IMR-90 (cell line): ENCODE measurements at regions not wholly inside any gene's neighbourhood (a gene's known extent, or its start where the extent isn't known, plus 50 kb on each side); places are given as distances from the start of the nearest gene placed in this dataset.

ENCODE experiments used
- ATAC-seq: fragments of 200-7000 bp; cut with Tn5 transposase; 2 replicates; pipeline ENCODE4 v1.9.1; 2020; ENCODE audit warnings: low read depth, mild to moderate bottlenecking, moderate library complexity
- BruUV-seq: library from RNA; stranded (reverse); fragments of 400-500 nt; replicated peaks from 2 replicates; lab custom pipeline; 2021; lab: Mats Ljungman, UMichigan
- CTCF ChIA-PET: fragments of 300-600 bp; formaldehyde crosslinking; extraction: SDS; loops from one replicate; lab custom pipeline; 2021; ENCODE audit warnings: antibody characterized with exemption; lab: Yijun Ruan, JAX
- POLR2A ChIA-PET: fragments of 300-600 bp; sonication (Branson Sonifier 250); formaldehyde crosslinking; loops from one replicate; lab custom pipeline; 2022; ENCODE audit warnings: antibody characterized with exemption; ENCODE audit not compliant: unreplicated experiment; lab: Charles Lee
- DNase-seq: peaks from one replicate; pipeline ENCODE4 v3.0.0; 2013
- H2AFZ ChIP-seq: replicated peaks from 2 replicates; pipeline ENCODE3; 2013; ENCODE audit warnings: low read length, mild to moderate bottlenecking; ENCODE audit not compliant: poor library complexity
- H2AK5ac ChIP-seq: 2 replicates; pipeline ENCODE4 v1.6.1; 2013; ENCODE audit warnings: low read depth, low read length, inconsistent platforms
- H2AK9ac ChIP-seq: replicated peaks from 2 replicates; pipeline ENCODE3; 2013; ENCODE audit warnings: mild to moderate bottlenecking, low read depth, low read length, moderate library complexity; ENCODE audit not compliant: poor library complexity
- H2BK120ac ChIP-seq: 2 replicates; pipeline ENCODE4 v1.6.1; 2013; ENCODE audit warnings: low read depth, low read length, inconsistent platforms
- H2BK15ac ChIP-seq: 3 replicates; pipeline ENCODE4 v1.6.1; 2013; ENCODE audit warnings: low read depth, low read length, inconsistent platforms
- H2BK20ac ChIP-seq: 2 replicates; pipeline ENCODE4 v1.6.1; 2013; ENCODE audit warnings: low read depth, mild to moderate bottlenecking, inconsistent platforms, low read length, moderate library complexity
- H2BK5ac ChIP-seq: 2 replicates; pipeline ENCODE4 v1.6.1; 2013; ENCODE audit warnings: mild to moderate bottlenecking, low read depth, low read length, inconsistent platforms; ENCODE audit not compliant: poor library complexity, severe bottlenecking
- H3K14ac ChIP-seq: replicated peaks from 2 replicates; pipeline ENCODE4 v1.6.1; 2013; ENCODE audit warnings: low read depth, low read length, inconsistent platforms
- H3K18ac ChIP-seq: 2 replicates; pipeline ENCODE4 v1.6.1; 2013; ENCODE audit warnings: low read depth, low read length, control low read depth
- H3K23ac ChIP-seq: 2 replicates; pipeline ENCODE4 v1.6.1; 2013; ENCODE audit warnings: low read depth, low read length, inconsistent platforms
- H3K27ac ChIP-seq: 2 replicates; pipeline ENCODE4 v1.5.1; 2013; ENCODE audit warnings: mild to moderate bottlenecking, control low read depth, low read length; ENCODE audit not compliant: insufficient read depth
- H3K27me3 ChIP-seq: 2 replicates; pipeline ENCODE4 v1.6.1; 2013; ENCODE audit warnings: low read length; ENCODE audit not compliant: control insufficient read depth, insufficient read depth
- H3K36me3 ChIP-seq: 2 replicates; pipeline ENCODE4 v1.6.1; 2013; ENCODE audit warnings: low read length, mixed read lengths; ENCODE audit not compliant: control insufficient read depth, insufficient read depth
- H3K4ac ChIP-seq: 2 replicates; pipeline ENCODE4 v1.6.1; 2013; ENCODE audit warnings: low read depth, low read length, inconsistent platforms
- H3K4me1 ChIP-seq: 2 replicates; pipeline ENCODE4 v1.6.1; 2013; ENCODE audit warnings: low read length, mixed read lengths; ENCODE audit not compliant: control insufficient read depth, insufficient read depth
- H3K4me2 ChIP-seq: 2 replicates; pipeline ENCODE4 v1.6.1; 2013; ENCODE audit warnings: low read depth, mild to moderate bottlenecking, control low read depth, low read length, moderate library complexity
- H3K4me3 ChIP-seq: 2 replicates; pipeline ENCODE4 v1.5.1; 2013; ENCODE audit warnings: low read depth, mild to moderate bottlenecking, control low read depth, low read length, moderate library complexity; ENCODE audit not compliant: insufficient read depth
- H3K56ac ChIP-seq: 2 replicates; pipeline ENCODE4 v1.6.1; 2013; ENCODE audit warnings: low read length, inconsistent platforms; ENCODE audit not compliant: insufficient read depth; ENCODE audit errors: extremely low read depth
- H3K79me1 ChIP-seq, 2 experiments: 2 replicates each; pipeline ENCODE4 v1.6.1; 2013; ENCODE audit warnings: low read length in 2 of 2, inconsistent platforms in 1 of 2, low read depth in 1 of 2
- H3K9ac ChIP-seq: 2 replicates; pipeline ENCODE4 v1.6.1; 2013; ENCODE audit warnings: low read depth, low read length, control low read depth
- H3K9me1 ChIP-seq: 2 replicates; pipeline ENCODE4 v1.6.1; 2013; ENCODE audit warnings: low read length, inconsistent platforms; ENCODE audit not compliant: insufficient read depth
- H3K9me3 ChIP-seq: 2 replicates; pipeline ENCODE4 v1.6.1; 2013; ENCODE audit warnings: low read length; ENCODE audit not compliant: control insufficient read depth, insufficient read depth
- H4K20me1 ChIP-seq: 2 replicates; pipeline ENCODE4 v1.6.1; 2013; ENCODE audit warnings: low read length, inconsistent platforms; ENCODE audit not compliant: insufficient read depth
- H4K5ac ChIP-seq: 2 replicates; pipeline ENCODE4 v1.6.1; 2013; ENCODE audit warnings: mild to moderate bottlenecking, low read depth, low read length, control low read depth
- H4K8ac ChIP-seq, 2 experiments: 2 replicates each; pipeline ENCODE4 v1.6.1; 2013; ENCODE audit warnings: low read depth in 2 of 2, low read length in 2 of 2, control low read depth in 1 of 2, inconsistent platforms in 1 of 2
- H4K91ac ChIP-seq: 2 replicates; pipeline ENCODE4 v1.6.1; 2013; ENCODE audit warnings: low read depth, low read length, inconsistent platforms; ENCODE audit not compliant: insufficient read depth
- ELK1 ChIP-seq: fragments of 150-350 bp; IDR thresholded peaks from 2 replicates; pipeline ENCODE4 v1.6.1; 2016; ENCODE audit warnings: low read depth, mild to moderate bottlenecking, low read length, moderate library complexity, borderline replicate concordance
- SMC3 ChIP-seq: fragments of 150-350 bp; IDR thresholded peaks from 2 replicates; pipeline ENCODE4 v1.6.1; 2016; ENCODE audit warnings: low read depth, mild to moderate bottlenecking, antibody characterized with exemption, low read length, moderate library complexity
- WGBS, 2 experiments: methylation state at CpG; one replicate each; pipeline versions ENCODE4 v1.1.5 to v1.1.7; 2013; ENCODE audit warnings: missing lambda C conversion rate in 2 of 2; ENCODE audit not compliant: insufficient read length in 1 of 2; ENCODE audit errors: extremely low coverage in 2 of 2; 5-methylcytosine and 5-hydroxymethylcytosine counted together
- dilution Hi-C: fragments of 300-500 bp; cut with HindIII; formaldehyde crosslinking; loops from one replicate; pipeline ENCODE4 v1.14.3; 2018; ENCODE audit warnings: low sequenced_read_pairs; ENCODE audit not compliant: unreplicated experiment
- in situ Hi-C: fragments of 300-500 bp; cut with MboI; formaldehyde crosslinking; loops from 3 replicates; pipeline ENCODE4 v1.14.3; 2019; ENCODE audit warnings: low sequenced_read_pairs, inconsistent platforms, mixed read lengths
- intact Hi-C: fragments of 100-400 bp; cut with micrococcal nuclease; formaldehyde crosslinking; loops from 2 replicates; pipeline ENCODE4 v1.10.0; 2022
- TF ChIP-seq, protein P1 (sequence below): conservative IDR thresholded peaks from 2 replicates; pipeline ENCODE4 v1.5.1; 2012; ENCODE audit warnings: mild to moderate bottlenecking, low read depth, low read length, improper control_type of control experiment

DNA sequence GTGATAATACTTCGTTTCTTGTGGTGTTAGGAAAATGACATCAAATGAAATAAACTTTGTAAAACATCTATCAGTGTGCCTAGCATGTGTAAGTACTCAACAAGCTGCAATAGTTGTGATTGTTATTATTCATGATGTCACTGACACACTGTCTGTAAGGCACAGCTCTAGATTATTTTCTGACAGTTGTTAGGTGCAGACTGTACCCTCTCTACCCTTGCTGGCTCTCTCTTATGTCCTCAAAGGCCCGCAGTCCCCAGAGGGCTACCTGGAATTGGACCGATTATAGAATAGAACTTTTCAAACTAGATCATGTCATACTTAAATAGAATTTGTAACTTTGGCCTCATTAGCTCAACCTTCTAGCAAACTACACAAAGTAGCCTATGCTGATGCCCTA lies 65.9 kb upstream of the VCAN start:
- Histone ChIP-seq H2BK120ac (no peak overlapping the region), H4K20me1 (no peaks in the 10 kb centered on the region), H3K4me3 (no peak overlapping the region), H3K9ac (no peak overlapping the region), H2BK5ac (no peak overlapping the region), H2AK9ac (no peak overlapping the region), H4K5ac (no peak overlapping the region), H3K36me3 (no peaks in the 10 kb centered on the region), H2BK15ac (no peak overlapping the region), H3K56ac (no peak overlapping the region), H3K9me3 (no peaks in the 10 kb centered on the region), H3K79me1 (no peaks in the 10 kb centered on the region), H2AFZ (no peak overlapping the region), H3K9me1 (no peaks in the 10 kb centered on the region), H3K27me3 (no peaks in the 10 kb centered on the region), H3K4ac (no peak overlapping the region), H3K4me2 (no peak overlapping the region), H3K14ac (no peak overlapping the region), H3K18ac (no peak overlapping the region), H4K8ac (no peak overlapping the region), H3K23ac (no peak overlapping the region), H4K91ac (no peak overlapping the region), H3K4me1 (peaks cover 2% of the 10 kb centered on the region), H2BK20ac (no peak overlapping the region), H3K27ac (no peak overlapping the region), H2AK5ac (no peak overlapping the region)
- no TSS peak for BruUV-seq
- no peak for DNase-seq
- dilution Hi-C loops (no loop called here), intact Hi-C loops (no loop called here), in situ Hi-C loops (no loop called here)
- POLR2A ChIA-PET, result interaction anchor here (0.5 kb wide), 1 partner anchor 155 kb away, joined by 4 read pairs; no protein-coding TSS in a partner anchor
- CTCF ChIA-PET, result interaction anchor here (1.2 kb wide), 1 partner anchor 16 kb away, joined by 3 read pairs; no protein-coding TSS in a partner anchor
- no peak for ATAC-seq
- TF ChIP-seq ELK1 (no peak), SMC3 (no peak)
- TF ChIP-seq, protein P1, sequence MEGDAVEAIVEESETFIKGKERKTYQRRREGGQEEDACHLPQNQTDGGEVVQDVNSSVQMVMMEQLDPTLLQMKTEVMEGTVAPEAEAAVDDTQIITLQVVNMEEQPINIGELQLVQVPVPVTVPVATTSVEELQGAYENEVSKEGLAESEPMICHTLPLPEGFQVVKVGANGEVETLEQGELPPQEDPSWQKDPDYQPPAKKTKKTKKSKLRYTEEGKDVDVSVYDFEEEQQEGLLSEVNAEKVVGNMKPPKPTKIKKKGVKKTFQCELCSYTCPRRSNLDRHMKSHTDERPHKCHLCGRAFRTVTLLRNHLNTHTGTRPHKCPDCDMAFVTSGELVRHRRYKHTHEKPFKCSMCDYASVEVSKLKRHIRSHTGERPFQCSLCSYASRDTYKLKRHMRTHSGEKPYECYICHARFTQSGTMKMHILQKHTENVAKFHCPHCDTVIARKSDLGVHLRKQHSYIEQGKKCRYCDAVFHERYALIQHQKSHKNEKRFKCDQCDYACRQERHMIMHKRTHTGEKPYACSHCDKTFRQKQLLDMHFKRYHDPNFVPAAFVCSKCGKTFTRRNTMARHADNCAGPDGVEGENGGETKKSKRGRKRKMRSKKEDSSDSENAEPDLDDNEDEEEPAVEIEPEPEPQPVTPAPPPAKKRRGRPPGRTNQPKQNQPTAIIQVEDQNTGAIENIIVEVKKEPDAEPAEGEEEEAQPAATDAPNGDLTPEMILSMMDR, result no peak
- WGBS, 2 experiments, result no CpG with 5 or more reads among the region's 3 CpGs
